ENCODE measurements at regions not wholly inside any gene's neighbourhood (a gene's known extent, or its start where the extent isn't known, plus 50 kb on each side); places are given as distances from the start of the nearest gene placed in this dataset.

DNA sequence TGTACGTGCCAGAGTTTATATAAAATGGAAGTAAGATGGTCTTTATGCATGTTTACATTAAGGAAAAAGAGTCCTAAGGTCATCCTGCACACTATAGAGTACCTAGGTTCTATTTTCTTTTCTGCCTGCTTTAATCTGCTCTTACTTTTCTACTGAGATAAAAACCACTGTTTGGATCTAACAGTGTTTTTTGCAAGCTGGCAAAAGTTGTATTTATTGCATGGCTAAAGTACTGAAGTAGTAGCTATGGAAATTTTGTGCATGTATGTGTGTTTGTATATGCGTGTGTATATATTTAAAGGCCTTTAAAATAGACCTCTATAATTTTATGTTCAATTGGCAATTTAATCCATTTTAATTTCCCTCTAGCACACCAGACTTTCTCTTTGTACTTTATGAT is 98.3 kb upstream of the CPSF6 start:
- Histone ChIP-seq H3K9me3 (ENCODE audit: control insufficient read depth, insufficient read depth, low read length) (peaks cover 5% of the 10 kb centered on the region; the same call in 1 of the 2 replicates), H3K27ac (ENCODE audit: low read depth, low read length) (no peak overlapping the region), H3K4me3 (ENCODE audit: low read depth, low read length) (no peak overlapping the region), H3K27me3 (ENCODE audit: control insufficient read depth, insufficient read depth, low read length) (no peaks in the 10 kb centered on the region)
- no peak for DNase-seq (ENCODE audit: low read depth, low spot score)
- ChIA-PET POLR2A (no interaction called here), CTCF (interaction anchor here (0.9 to 2.4 kb wide), 3 partner anchors 13 to 71 kb away, joined by 4 to 12 read pairs (median 4); no protein-coding TSS in a partner anchor)
- TF ChIP-seq, protein P1, sequence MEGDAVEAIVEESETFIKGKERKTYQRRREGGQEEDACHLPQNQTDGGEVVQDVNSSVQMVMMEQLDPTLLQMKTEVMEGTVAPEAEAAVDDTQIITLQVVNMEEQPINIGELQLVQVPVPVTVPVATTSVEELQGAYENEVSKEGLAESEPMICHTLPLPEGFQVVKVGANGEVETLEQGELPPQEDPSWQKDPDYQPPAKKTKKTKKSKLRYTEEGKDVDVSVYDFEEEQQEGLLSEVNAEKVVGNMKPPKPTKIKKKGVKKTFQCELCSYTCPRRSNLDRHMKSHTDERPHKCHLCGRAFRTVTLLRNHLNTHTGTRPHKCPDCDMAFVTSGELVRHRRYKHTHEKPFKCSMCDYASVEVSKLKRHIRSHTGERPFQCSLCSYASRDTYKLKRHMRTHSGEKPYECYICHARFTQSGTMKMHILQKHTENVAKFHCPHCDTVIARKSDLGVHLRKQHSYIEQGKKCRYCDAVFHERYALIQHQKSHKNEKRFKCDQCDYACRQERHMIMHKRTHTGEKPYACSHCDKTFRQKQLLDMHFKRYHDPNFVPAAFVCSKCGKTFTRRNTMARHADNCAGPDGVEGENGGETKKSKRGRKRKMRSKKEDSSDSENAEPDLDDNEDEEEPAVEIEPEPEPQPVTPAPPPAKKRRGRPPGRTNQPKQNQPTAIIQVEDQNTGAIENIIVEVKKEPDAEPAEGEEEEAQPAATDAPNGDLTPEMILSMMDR (IDR thresholded peaks at IDR 0.05; ENCODE audit: low read depth, low read length) = no peak

DNA sequence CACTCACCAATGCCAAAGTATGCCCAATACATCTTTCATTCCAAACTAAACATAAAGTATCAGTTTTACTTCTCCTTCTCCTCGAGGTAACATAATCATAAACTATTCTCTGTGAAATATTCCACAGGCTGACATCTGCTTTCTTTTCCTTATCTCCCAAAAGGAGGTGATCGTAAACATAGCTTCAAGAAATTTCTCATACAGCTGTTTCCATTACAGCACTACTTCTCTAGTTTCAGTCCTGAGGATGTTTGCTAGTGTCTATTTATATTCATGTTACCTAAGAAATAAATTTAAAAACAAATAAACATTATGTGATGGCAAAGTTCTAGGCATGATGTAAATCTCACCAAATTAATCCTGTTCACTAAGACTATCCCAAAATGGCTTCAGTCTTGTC is 90.1 kb upstream of the CPSF6 start:
- ChIA-PET POLR2A (no interaction called here), CTCF (interaction anchor here (0.5 to 3.0 kb wide), 3 partner anchors 7 to 116 kb away, joined by 3 to 8 read pairs (median 6); no protein-coding TSS in a partner anchor)
- TF ChIP-seq, protein P1 (IDR thresholded peaks at IDR 0.05; ENCODE audit: low read depth, low read length) = no peak
- Histone ChIP-seq H3K4me3 (ENCODE audit: low read depth, low read length) (no peak overlapping the region), H3K27ac (ENCODE audit: low read depth, low read length) (no peak overlapping the region), H3K9me3 (ENCODE audit: control insufficient read depth, insufficient read depth, low read length) (no peaks in the 10 kb centered on the region), H3K27me3 (ENCODE audit: control insufficient read depth, insufficient read depth, low read length) (peaks cover 3% of the 10 kb centered on the region)
- DNase-seq (ENCODE audit: low read depth, low spot score) = no peak

DNA sequence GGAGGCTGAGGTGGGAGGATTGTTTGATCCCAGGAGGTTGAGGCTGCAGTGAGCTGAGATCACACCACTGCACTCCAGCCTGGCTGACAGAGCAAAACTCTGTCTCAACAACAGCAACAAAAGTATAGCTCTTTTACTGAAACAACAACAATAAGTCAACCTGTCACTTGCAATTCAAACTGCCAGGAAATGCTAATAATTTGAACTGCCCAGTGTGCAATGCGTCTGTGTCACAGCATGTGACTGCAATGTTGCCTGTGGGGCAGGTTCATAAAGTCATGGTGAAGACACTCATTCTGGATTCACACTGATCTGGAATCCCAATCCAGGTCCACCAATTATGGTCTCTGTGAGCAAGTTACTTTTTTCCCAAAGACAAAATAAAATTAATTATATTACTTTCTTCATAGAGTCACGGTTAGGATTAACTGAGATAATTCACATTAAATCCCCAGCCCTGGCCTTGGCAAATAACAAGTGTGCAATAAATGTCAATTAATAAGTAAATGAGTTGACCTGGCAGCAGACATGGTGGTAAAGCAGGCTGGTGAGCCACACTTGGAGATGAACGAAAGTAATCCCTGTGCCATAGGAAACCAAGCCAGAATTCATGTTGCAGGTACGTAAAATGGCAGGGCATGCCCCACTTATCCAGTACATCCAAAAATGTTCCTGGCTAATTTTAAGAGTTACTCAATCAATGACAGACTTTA is 89.1 kb upstream of the CPSF6 start:
- H3K9me3 ChIP-seq (ENCODE audit: control insufficient read depth, insufficient read depth, low read length) = no peaks in the 10 kb centered on the region
- no peak overlapping the region for H3K4me3 ChIP-seq (ENCODE audit: low read depth, low read length)
- TF ChIP-seq, protein P1 (IDR thresholded peaks at IDR 0.05; ENCODE audit: low read depth, low read length) = no peak
- no peak overlapping the region for H3K27ac ChIP-seq (ENCODE audit: low read depth, low read length)
- ChIA-PET POLR2A (no interaction called here), CTCF (no interaction called here)
- H3K27me3 ChIP-seq (ENCODE audit: control insufficient read depth, insufficient read depth, low read length) = peaks cover 3% of the 10 kb centered on the region
- DNase-seq (ENCODE audit: low read depth, low spot score) = no peak

DNA sequence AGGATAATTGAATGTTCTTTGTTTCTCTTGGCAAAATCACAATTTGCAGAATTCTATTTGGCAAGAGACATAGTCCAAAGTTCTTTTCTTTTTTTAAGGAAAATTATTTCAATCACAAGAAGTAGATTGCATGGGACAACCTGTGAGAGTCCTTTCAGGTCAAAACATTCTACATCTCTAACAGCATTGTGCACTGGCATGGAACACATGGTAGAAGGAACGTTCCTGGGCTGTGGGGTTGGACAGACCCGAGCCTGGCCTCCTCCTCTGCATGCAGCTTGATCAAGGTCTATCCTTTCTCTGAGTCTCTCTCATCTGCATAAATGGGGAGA is 88.6 kb upstream of the CPSF6 start:
- H3K27ac ChIP-seq (ENCODE audit: low read depth, low read length) = no peak overlapping the region
- no peak overlapping the region for H3K4me3 ChIP-seq (ENCODE audit: low read depth, low read length)
- H3K27me3 ChIP-seq (ENCODE audit: control insufficient read depth, insufficient read depth, low read length) = peaks cover 3% of the 10 kb centered on the region
- no peak for DNase-seq (ENCODE audit: low read depth, low spot score)
- ChIA-PET CTCF (no interaction called here), POLR2A (no interaction called here)
- H3K9me3 ChIP-seq (ENCODE audit: control insufficient read depth, insufficient read depth, low read length) = no peaks in the 10 kb centered on the region
- TF ChIP-seq, protein P1 (IDR thresholded peaks at IDR 0.05; ENCODE audit: low read depth, low read length) = no peak

DNA sequence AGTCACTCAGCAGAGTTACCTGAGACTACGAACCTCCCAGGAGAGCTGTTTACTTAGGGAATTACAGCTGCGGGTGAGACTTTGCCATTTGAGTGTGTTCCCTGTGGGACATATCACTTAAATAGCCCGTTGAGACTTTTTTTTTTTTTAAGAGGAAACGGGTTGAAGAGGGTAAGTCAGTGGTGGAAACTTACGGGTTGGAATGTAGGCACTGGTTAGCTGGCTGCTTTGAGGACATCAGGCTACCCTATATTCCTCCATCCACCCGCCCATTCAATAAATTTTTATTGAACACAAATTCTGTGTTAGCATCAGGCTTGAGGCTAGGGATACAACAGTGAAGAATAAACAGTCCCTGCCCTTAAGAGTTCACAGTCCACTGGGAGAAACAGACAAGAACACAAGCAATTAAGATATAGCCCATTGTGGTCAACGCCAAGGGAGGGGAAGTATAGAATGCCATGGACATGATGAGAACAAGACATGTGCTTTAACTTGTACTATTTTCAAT is 88.1 kb upstream of the CPSF6 start:
- H3K4me3 ChIP-seq (ENCODE audit: low read depth, low read length) = no peak overlapping the region
- no peak for DNase-seq (ENCODE audit: low read depth, low spot score)
- TF ChIP-seq, protein P1 (IDR thresholded peaks at IDR 0.05; ENCODE audit: low read depth, low read length) = no peak
- peaks cover 3% of the 10 kb centered on the region for H3K27me3 ChIP-seq (ENCODE audit: control insufficient read depth, insufficient read depth, low read length)
- no peak overlapping the region for H3K27ac ChIP-seq (ENCODE audit: low read depth, low read length)
- ChIA-PET POLR2A (no interaction called here), CTCF (no interaction called here)
- no peaks in the 10 kb centered on the region for H3K9me3 ChIP-seq (ENCODE audit: control insufficient read depth, insufficient read depth, low read length)

All from AG04450 (cell line).